Calu3 (cell line): ENCODE measurements at regions not wholly inside any gene's neighbourhood (a gene's known extent, or its start where the extent isn't known, plus 50 kb on each side); places are given as distances from the start of the nearest gene placed in this dataset.

Source experiments
- BruUV-seq: library from RNA; stranded (reverse); fragments of 400-500 nt; replicated peaks from 2 replicates; lab custom pipeline; 2021; lab: Mats Ljungman, UMichigan
- CTCF ChIA-PET: fragments of 300-600 bp; sonication (Branson Sonifier 250); formaldehyde crosslinking; loops from one replicate; lab custom pipeline; 2022; ENCODE audit warnings: antibody characterized with exemption; lab: Charles Lee
- DNase-seq: peaks from one replicate; pipeline ENCODE4 v3.0.0; 2022
- H3K27ac Mint-ChIP-seq: one replicate; pipeline ENCODE4 v1.8.0; 2022; ENCODE audit warnings: mixed read lengths; ENCODE audit not compliant: unreplicated experiment
- H3K27me3 Mint-ChIP-seq: one replicate; pipeline ENCODE4 v1.8.0; 2022; ENCODE audit warnings: mixed read lengths; ENCODE audit not compliant: unreplicated experiment
- H3K36me3 Mint-ChIP-seq: one replicate; pipeline ENCODE4 v1.8.0; 2022; ENCODE audit warnings: mild to moderate bottlenecking, moderate library complexity, mixed read lengths; ENCODE audit not compliant: insufficient read depth, unreplicated experiment
- H3K4me1 Mint-ChIP-seq: one replicate; pipeline ENCODE4 v1.8.0; 2022; ENCODE audit warnings: mild to moderate bottlenecking, low read depth, mixed read lengths; ENCODE audit not compliant: unreplicated experiment
- H3K4me3 Mint-ChIP-seq: one replicate; pipeline ENCODE4 v1.8.0; 2022; ENCODE audit warnings: mild to moderate bottlenecking, low read depth, moderate library complexity, mixed read lengths; ENCODE audit not compliant: unreplicated experiment
- H3K9me3 Mint-ChIP-seq: one replicate; pipeline ENCODE4 v1.8.0; 2022; ENCODE audit warnings: low read depth, mixed read lengths; ENCODE audit not compliant: unreplicated experiment
- CTCF ChIP-seq: fragments of 200-600 bp; IDR thresholded peaks from one replicate; pipeline ENCODE4 v1.8.0; 2022; ENCODE audit warnings: antibody characterized with exemption; ENCODE audit not compliant: unreplicated experiment
- intact Hi-C: fragments of 100-400 bp; cut with micrococcal nuclease; formaldehyde crosslinking; loops from one replicate; pipeline ENCODE4 v1.10.0; 2022; ENCODE audit not compliant: unreplicated experiment

DNA sequence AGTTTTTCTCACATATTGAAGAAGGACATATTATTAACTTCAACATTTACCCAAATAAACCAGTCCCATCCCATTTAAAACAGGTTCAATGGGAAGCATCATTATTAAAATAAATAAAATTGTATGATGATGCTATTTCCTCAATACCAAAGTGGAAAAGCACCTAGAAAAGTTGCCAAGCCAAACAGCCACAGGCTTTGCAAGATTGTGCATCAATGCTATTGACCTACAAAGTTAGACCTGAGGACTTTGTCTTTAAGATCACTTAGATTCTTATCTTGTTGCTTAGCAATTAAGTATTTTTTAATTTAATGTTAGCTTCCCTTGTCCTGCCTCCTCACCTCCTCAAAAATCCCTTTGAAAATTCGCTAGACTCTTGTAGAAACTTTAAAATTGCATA lies 132.1 kb downstream of the SAMD5 start:
- Mint-ChIP-seq H3K36me3 (no peaks in the 10 kb centered on the region), H3K4me1 (no peaks in the 10 kb centered on the region), H3K4me3 (no peak overlapping the region), H3K27ac (no peak overlapping the region), H3K27me3 (no peaks in the 10 kb centered on the region), H3K9me3 (peaks cover 2% of the 10 kb centered on the region)
- DNase-seq, result no peak
- no peak for TF ChIP-seq CTCF
- BruUV-seq, result no TSS peak
- CTCF ChIA-PET, result no interaction called here
- intact Hi-C loops, result no loop called here

DNA sequence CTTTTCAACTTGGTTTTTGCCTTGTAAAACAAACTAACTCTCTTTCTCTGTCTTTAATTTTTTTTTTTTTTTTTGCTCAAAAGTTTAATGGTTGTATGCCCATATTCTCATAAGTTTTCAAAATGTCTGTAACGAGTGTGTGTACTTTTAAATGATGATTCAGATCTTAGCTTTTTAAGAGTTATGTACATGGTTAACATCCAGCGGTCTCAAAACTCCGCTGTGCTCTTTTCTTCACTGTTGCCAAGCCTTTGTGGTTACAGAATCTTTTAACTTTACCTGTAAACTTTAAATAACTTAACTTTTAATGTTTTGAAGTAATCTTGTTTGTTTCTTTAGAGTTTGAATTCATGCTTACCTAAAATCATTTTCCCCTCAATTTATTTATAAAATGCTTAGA lies 133.0 kb downstream of the SAMD5 start:
- H3K27ac Mint-ChIP-seq, result no peak overlapping the region
- no peaks in the 10 kb centered on the region for H3K4me1 Mint-ChIP-seq
- no peaks in the 10 kb centered on the region for H3K9me3 Mint-ChIP-seq
- no peaks in the 10 kb centered on the region for H3K36me3 Mint-ChIP-seq
- no peak overlapping the region for H3K4me3 Mint-ChIP-seq
- BruUV-seq, result no TSS peak
- CTCF ChIA-PET, result no interaction called here
- intact Hi-C loops, result no loop called here
- no peak for TF ChIP-seq CTCF
- H3K27me3 Mint-ChIP-seq, result no peaks in the 10 kb centered on the region
- no peak for DNase-seq

DNA sequence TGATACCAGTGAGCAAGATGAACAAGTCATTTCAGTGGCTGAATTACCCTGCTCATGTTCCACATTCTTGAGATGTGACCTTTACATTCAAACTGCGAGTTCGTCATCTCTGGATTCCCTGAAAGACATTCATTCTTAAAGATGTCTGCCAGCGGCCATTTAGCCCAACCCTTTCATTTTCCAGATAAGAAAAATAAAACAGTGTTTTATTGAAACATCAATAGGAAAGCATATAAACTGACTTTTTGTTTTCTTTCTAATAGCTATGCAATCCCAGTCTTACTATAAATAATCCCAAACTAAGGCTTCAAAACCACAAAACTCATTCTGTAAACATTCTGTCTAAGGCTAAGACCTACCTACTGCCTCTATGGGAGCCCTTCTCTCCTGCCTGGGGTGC lies 134.0 kb downstream of the SAMD5 start:
- intact Hi-C loops, result no loop called here
- H3K36me3 Mint-ChIP-seq, result no peaks in the 10 kb centered on the region
- no peak for TF ChIP-seq CTCF
- BruUV-seq, result no TSS peak
- H3K27ac Mint-ChIP-seq, result no peak overlapping the region
- no peak for DNase-seq
- no peak overlapping the region for H3K4me3 Mint-ChIP-seq
- no peaks in the 10 kb centered on the region for H3K9me3 Mint-ChIP-seq
- H3K4me1 Mint-ChIP-seq, result no peaks in the 10 kb centered on the region
- CTCF ChIA-PET, result no interaction called here
- H3K27me3 Mint-ChIP-seq, result no peaks in the 10 kb centered on the region

DNA sequence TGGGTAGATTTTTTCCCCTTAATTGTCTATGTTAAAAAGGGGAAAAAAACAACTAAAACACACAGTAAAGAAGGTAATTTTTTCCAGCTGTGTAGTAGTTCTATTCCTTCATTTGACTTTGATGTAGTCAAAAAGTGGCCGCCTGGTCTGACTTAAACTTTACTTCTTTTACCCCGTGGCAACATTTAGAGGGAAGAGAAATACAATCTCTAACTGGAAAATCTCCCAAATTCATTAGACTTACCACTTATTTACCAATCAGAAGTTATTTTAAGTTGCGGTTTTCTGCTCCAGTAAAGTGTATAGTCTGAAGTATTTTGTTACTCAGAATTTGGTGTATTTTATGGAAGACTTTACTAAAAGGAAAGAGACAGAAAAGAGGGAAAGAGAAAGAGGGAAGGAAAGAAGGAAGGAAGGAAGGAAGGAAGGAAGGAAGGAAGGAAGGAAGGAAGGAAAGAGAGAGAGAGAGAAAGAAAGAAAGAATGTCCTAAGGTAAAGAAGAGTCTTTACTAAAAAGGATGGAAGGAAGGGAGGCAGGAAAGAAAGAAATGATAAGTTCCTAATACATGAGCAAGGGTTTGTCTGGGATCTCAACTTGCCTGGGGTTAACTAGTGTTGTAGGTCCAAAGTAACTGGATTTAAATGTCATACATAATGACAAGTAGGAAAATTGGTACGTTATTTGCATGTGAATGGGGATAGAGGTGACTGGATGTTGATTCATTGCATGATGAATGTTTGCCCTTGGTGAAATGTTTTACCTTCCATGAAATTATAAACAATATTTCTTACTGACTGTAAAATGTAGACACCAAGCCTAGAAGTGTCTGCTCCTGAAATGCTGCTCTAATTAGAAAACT lies 135.1 kb downstream of the SAMD5 start:
- DNase-seq, result no peak
- Mint-ChIP-seq H3K4me1 (no peaks in the 10 kb centered on the region), H3K4me3 (no peak overlapping the region), H3K9me3 (no peaks in the 10 kb centered on the region), H3K27ac (no peak overlapping the region), H3K36me3 (no peaks in the 10 kb centered on the region), H3K27me3 (no peaks in the 10 kb centered on the region)
- TF ChIP-seq CTCF, result no peak
- CTCF ChIA-PET, result no interaction called here
- intact Hi-C loops, result no loop called here
- BruUV-seq, result no TSS peak
